ENCODE measurements at regions not wholly inside any gene's neighbourhood (a gene's known extent, or its start where the extent isn't known, plus 50 kb on each side); places are given as distances from the start of the nearest gene placed in this dataset.
A peak's percentile ranks its signal among the peaks of the same experiment; 100 is the strongest.
"Not testable (repeated sequence)": the region's sequence is repeated elsewhere in the genome, so short reads cannot be mapped to it uniquely, and the experiment has no call there.

- DNase-seq (no peak), ATAC-seq (ENCODE audit: low read depth in 2 of 2) (no peak)
- H3K4me3 Mint-ChIP-seq = no peak overlapping the region
- no peak overlapping the region for H3K27ac Mint-ChIP-seq
- no peaks in the 10 kb centered on the region for H3K4me1 Mint-ChIP-seq
- no peaks in the 10 kb centered on the region for H3K9me3 Mint-ChIP-seq
- H3K36me3 Mint-ChIP-seq = no peaks in the 10 kb centered on the region
- H3K27me3 Mint-ChIP-seq = peaks cover 4 to 21% (median 5%) of the 10 kb centered on the region in 3 donors
These were observed 77.0 kb upstream of the TSC22D1 start for GRCh38 chr13:44652962-44653660.

- Mint-ChIP-seq H3K4me3 (no peak overlapping the region), H3K4me1 (no peaks in the 10 kb centered on the region), H3K36me3 (no peaks in the 10 kb centered on the region), H3K9me3 (no peaks in the 10 kb centered on the region), H3K27me3 (peaks cover 5 to 21% (median 7%) of the 10 kb centered on the region in 3 donors), H3K27ac (no peak overlapping the region)
- no peak for ATAC-seq (ENCODE audit: low read depth in 2 of 2)
- DNase-seq = no peak
These were observed 76.0 kb upstream of the TSC22D1 start for GRCh38 chr13:44652168-44652567.

GRCh38 chr13:44651724-44652123 is 75.6 kb upstream of the TSC22D1 start:
- H3K4me3 Mint-ChIP-seq = no peak overlapping the region
- H3K36me3 Mint-ChIP-seq = no peaks in the 10 kb centered on the region
- DNase-seq (no peak), ATAC-seq (ENCODE audit: low read depth in 2 of 2) (no peak)
- no peak overlapping the region for H3K27ac Mint-ChIP-seq
- peaks cover 8 to 21% (median 9%) of the 10 kb centered on the region in 3 donors for H3K27me3 Mint-ChIP-seq
- H3K9me3 Mint-ChIP-seq = no peaks in the 10 kb centered on the region
- H3K4me1 Mint-ChIP-seq = no peaks in the 10 kb centered on the region

GRCh38 chr13:44651209-44651608 is 75.1 kb upstream of the TSC22D1 start:
- no peak overlapping the region for H3K4me3 Mint-ChIP-seq
- H3K27ac Mint-ChIP-seq = no peak overlapping the region
- no peak for DNase-seq
- no peaks in the 10 kb centered on the region for H3K4me1 Mint-ChIP-seq
- ATAC-seq (ENCODE audit: low read depth in 2 of 2) = no peak
- H3K27me3 Mint-ChIP-seq = peaks cover 8 to 21% (median 12%) of the 10 kb centered on the region in 3 donors
- H3K36me3 Mint-ChIP-seq = no peaks in the 10 kb centered on the region
- H3K9me3 Mint-ChIP-seq = no peaks in the 10 kb centered on the region

- no peak for DNase-seq
- peaks cover 8 to 21% (median 12%) of the 10 kb centered on the region in 3 donors for H3K27me3 Mint-ChIP-seq
- no peak for ATAC-seq (ENCODE audit: low read depth in 2 of 2)
- no peaks in the 10 kb centered on the region for H3K4me1 Mint-ChIP-seq
- H3K9me3 Mint-ChIP-seq = no peaks in the 10 kb centered on the region
- no peak overlapping the region for H3K4me3 Mint-ChIP-seq
- H3K27ac Mint-ChIP-seq = peak overlapping the region in 1 of 6 donors; percentile 44
- no peaks in the 10 kb centered on the region for H3K36me3 Mint-ChIP-seq
These were observed 73.7 kb upstream of the TSC22D1 start for GRCh38 chr13:44649834-44650233.

GRCh38 chr13:44649104-44649428 is 72.9 kb upstream of the TSC22D1 start:
- H3K27ac Mint-ChIP-seq = no peak overlapping the region
- DNase-seq (no peak), ATAC-seq (ENCODE audit: low read depth in 2 of 2) (no peak)
- no peaks in the 10 kb centered on the region for H3K36me3 Mint-ChIP-seq
- peaks cover 8 to 21% (median 17%) of the 10 kb centered on the region in 3 donors for H3K27me3 Mint-ChIP-seq
- no peaks in the 10 kb centered on the region for H3K4me1 Mint-ChIP-seq
- no peak overlapping the region for H3K4me3 Mint-ChIP-seq
- H3K9me3 Mint-ChIP-seq = no peaks in the 10 kb centered on the region

- no peak for DNase-seq
These were observed 72.4 kb upstream of the TSC22D1 start for GRCh38 chr13:44648392-44649103.

GRCh38 chr13:44647560-44647959 is 71.4 kb upstream of the TSC22D1 start:
- DNase-seq; ATAC-seq (ENCODE audit: low read depth in 2 of 2); H3K9me3 Mint-ChIP-seq; H3K4me1 Mint-ChIP-seq; H3K27ac Mint-ChIP-seq; H3K4me3 Mint-ChIP-seq; H3K36me3 Mint-ChIP-seq: not testable (repeated sequence)
- peaks cover 8 to 21% (median 18%) of the 10 kb centered on the region in 3 donors for H3K27me3 Mint-ChIP-seq

More at GRCh38 chr13:44648392-44649103, 72.4 kb upstream of the TSC22D1 start:
- H3K9me3 Mint-ChIP-seq = no peaks in the 10 kb centered on the region
- no peak for ATAC-seq (ENCODE audit: low read depth in 2 of 2)
- no peaks in the 10 kb centered on the region for H3K36me3 Mint-ChIP-seq
- H3K4me3 Mint-ChIP-seq = no peak overlapping the region
- no peaks in the 10 kb centered on the region for H3K4me1 Mint-ChIP-seq
- H3K27me3 Mint-ChIP-seq = peaks cover 8 to 21% (median 18%) of the 10 kb centered on the region in 3 donors
- no peak overlapping the region for H3K27ac Mint-ChIP-seq

- Mint-ChIP-seq H3K27ac (no peak overlapping the region), H3K4me1 (no peaks in the 10 kb centered on the region), H3K36me3 (no peaks in the 10 kb centered on the region), H3K27me3 (peaks cover 5 to 15% (median 13%) of the 10 kb centered on the region in 3 donors), H3K4me3 (no peak overlapping the region), H3K9me3 (no peaks in the 10 kb centered on the region)
- DNase-seq (no peak), ATAC-seq (ENCODE audit: low read depth in 2 of 2) (no peak)
These were observed 69.9 kb upstream of the TSC22D1 start for GRCh38 chr13:44646044-44646443.

GRCh38 chr13:44643256-44643655 is 67.1 kb upstream of the TSC22D1 start:
- peaks cover 0 to 13% (median 4%) of the 10 kb centered on the region in 3 donors for H3K27me3 Mint-ChIP-seq
- H3K4me1 Mint-ChIP-seq = no peaks in the 10 kb centered on the region
- H3K36me3 Mint-ChIP-seq = no peaks in the 10 kb centered on the region
- H3K27ac Mint-ChIP-seq = no peak overlapping the region
- H3K9me3 Mint-ChIP-seq = no peaks in the 10 kb centered on the region
- H3K4me3 Mint-ChIP-seq = no peak overlapping the region
- no peak for ATAC-seq (ENCODE audit: low read depth in 2 of 2)
- DNase-seq = no peak

GRCh38 chr13:44637581-44637980 is 61.5 kb upstream of the TSC22D1 start:
- H3K4me1 Mint-ChIP-seq = no peaks in the 10 kb centered on the region
- ATAC-seq (ENCODE audit: low read depth in 2 of 2) = no peak
- H3K27ac Mint-ChIP-seq = no peak overlapping the region
- H3K36me3 Mint-ChIP-seq = no peaks in the 10 kb centered on the region
- H3K9me3 Mint-ChIP-seq = peaks cover 0 to 3% (median 0%) of the 10 kb centered on the region in 7 donors
- H3K27me3 Mint-ChIP-seq = peaks cover 0 to 8% (median 0%) of the 10 kb centered on the region in 3 donors
- no peak overlapping the region for H3K4me3 Mint-ChIP-seq
- no peak for DNase-seq

GRCh38 chr13:44629465-44630183 is 53.5 kb upstream of the TSC22D1 start:
- Mint-ChIP-seq H3K4me1 (no peaks in the 10 kb centered on the region), H3K4me3 (no peak overlapping the region), H3K9me3 (peaks cover 0 to 4% (median 0%) of the 10 kb centered on the region in 7 donors), H3K27ac (peak overlapping the region in 1 of 6 donors; percentile 76), H3K36me3 (no peaks in the 10 kb centered on the region), H3K27me3 (peaks cover 6 to 34% (median 33%) of the 10 kb centered on the region in 3 donors)
- ATAC-seq (ENCODE audit: low read depth in 2 of 2) (no peak), DNase-seq (no peak)

- not testable (repeated sequence) for ATAC-seq (ENCODE audit: low read depth in 2 of 2); H3K27ac Mint-ChIP-seq; H3K36me3 Mint-ChIP-seq; H3K4me3 Mint-ChIP-seq; H3K9me3 Mint-ChIP-seq; H3K4me1 Mint-ChIP-seq; DNase-seq
- H3K27me3 Mint-ChIP-seq = peaks cover 6 to 33% (median 33%) of the 10 kb centered on the region in 3 donors
These were observed 52.7 kb upstream of the TSC22D1 start for GRCh38 chr13:44628826-44629225.

GRCh38 chr13:44627441-44627840 is 51.3 kb upstream of the TSC22D1 start:
- peaks cover 0 to 4% (median 0%) of the 10 kb centered on the region in 7 donors for H3K9me3 Mint-ChIP-seq
- H3K27me3 Mint-ChIP-seq = peaks cover 7 to 33% (median 33%) of the 10 kb centered on the region in 3 donors
- H3K4me1 Mint-ChIP-seq = no peaks in the 10 kb centered on the region
- ATAC-seq (ENCODE audit: low read depth in 2 of 2) = no peak
- no peaks in the 10 kb centered on the region for H3K36me3 Mint-ChIP-seq
- no peak overlapping the region for H3K27ac Mint-ChIP-seq
- H3K4me3 Mint-ChIP-seq = no peak overlapping the region
- DNase-seq = no peak

Measured in naive B cell (primary cell).